ENCODE measurements at regions not wholly inside any gene's neighbourhood (a gene's known extent, or its start where the extent isn't known, plus 50 kb on each side); places are given as distances from the start of the nearest gene placed in this dataset.
"Not testable (repeated sequence)": the region's sequence is repeated elsewhere in the genome, so short reads cannot be mapped to it uniquely, and the experiment has no call there.

- WGBS: 74% methylated on average over 9 of the region's 9 CpGs
- H3K4me1 ChIP-seq (ENCODE audit: control insufficient read depth in 4 of 4, insufficient read depth in 4 of 4, low read length in 3 of 4); H3K9ac ChIP-seq (ENCODE audit: low read depth in 1 of 2, low read length in 2 of 2); H3K27me3 ChIP-seq (ENCODE audit: control insufficient read depth in 4 of 4, insufficient read depth in 4 of 4, low read length in 3 of 4); H3K27ac ChIP-seq (ENCODE audit: low read depth in 1 of 2, low read length in 2 of 2); DNase-seq (ENCODE audit: low spot score); H3K4me3 ChIP-seq (ENCODE audit: low read depth in 1 of 3, low read length in 3 of 3); H3K9me3 ChIP-seq (ENCODE audit: control insufficient read depth in 4 of 4, low read length in 3 of 4); H3K36me3 ChIP-seq (ENCODE audit: control insufficient read depth in 4 of 4, insufficient read depth in 3 of 4, low read depth in 1 of 4, low read length in 3 of 4): not testable (repeated sequence)
Measured at GRCh38 chrX:95973456-95974095, 711.1 kb upstream of the DIAPH2 start.

- WGBS: 75% methylated on average over 4 of the region's 4 CpGs
- Histone ChIP-seq H3K9me3 (ENCODE audit: control insufficient read depth in 4 of 4, low read length in 3 of 4) (no peaks in the 10 kb centered on the region), H3K36me3 (ENCODE audit: control insufficient read depth in 4 of 4, insufficient read depth in 3 of 4, low read depth in 1 of 4, low read length in 3 of 4) (no peaks in the 10 kb centered on the region), H3K9ac (ENCODE audit: low read depth in 1 of 2, low read length in 2 of 2) (no peak overlapping the region), H3K4me3 (ENCODE audit: low read depth in 1 of 3, low read length in 3 of 3) (no peak overlapping the region), H3K27me3 (ENCODE audit: control insufficient read depth in 4 of 4, insufficient read depth in 4 of 4, low read length in 3 of 4) (no peaks in the 10 kb centered on the region), H3K27ac (ENCODE audit: low read depth in 1 of 2, low read length in 2 of 2) (no peak overlapping the region), H3K4me1 (ENCODE audit: control insufficient read depth in 4 of 4, insufficient read depth in 4 of 4, low read length in 3 of 4) (no peaks in the 10 kb centered on the region)
- TF ChIP-seq EGR1 (IDR thresholded peaks at IDR 0.05; ENCODE audit: low read depth in 2 of 2) (no peak), FOXA1 (IDR thresholded peaks at IDR 0.05) (no peak), HNF4G (IDR thresholded peaks at IDR 0.05) (no peak), CTCF (IDR thresholded peaks at IDR 0.05; ENCODE audit: low read depth, low read length, missing input control) (no peak), SP1 (IDR thresholded peaks at IDR 0.05) (no peak)
- DNase-seq (ENCODE audit: low spot score): no peak
Measured at GRCh38 chrX:95974096-95974470, 710.6 kb upstream of the DIAPH2 start.

GRCh38 chrX:95974890-95975289 is 709.8 kb upstream of the DIAPH2 start:
- no peaks in the 10 kb centered on the region for H3K36me3 ChIP-seq (ENCODE audit: control insufficient read depth in 4 of 4, insufficient read depth in 3 of 4, low read depth in 1 of 4, low read length in 3 of 4)
- DNase-seq (ENCODE audit: low spot score): no peak
- H3K4me3 ChIP-seq (ENCODE audit: low read depth in 1 of 3, low read length in 3 of 3): no peak overlapping the region
- no peak overlapping the region for H3K27ac ChIP-seq (ENCODE audit: low read depth in 1 of 2, low read length in 2 of 2)
- TF ChIP-seq ZBTB33 (IDR thresholded peaks at IDR 0.05) (no peak), FOXA2 (IDR thresholded peaks at IDR 0.05) (no peak), EGR1 (IDR thresholded peaks at IDR 0.05; ENCODE audit: low read depth in 2 of 2) (no peak), FOXA1 (IDR thresholded peaks at IDR 0.05) (no peak), GABPA (IDR thresholded peaks at IDR 0.05 in 1 of 2, conservative IDR thresholded peaks at IDR 0.05 in 1 of 2) (no peak), RAD21 (IDR thresholded peaks at IDR 0.05) (no peak), JUND (IDR thresholded peaks at IDR 0.05) (no peak), MAX (IDR thresholded peaks at IDR 0.05) (no peak), HNF4G (IDR thresholded peaks at IDR 0.05) (no peak), REST (IDR thresholded peaks at IDR 0.05) (no peak), CTCF (IDR thresholded peaks at IDR 0.05; ENCODE audit: low read depth, low read length, missing input control) (no peak), SP1 (IDR thresholded peaks at IDR 0.05) (no peak)
- H3K9me3 ChIP-seq (ENCODE audit: control insufficient read depth in 4 of 4, low read length in 3 of 4): no peaks in the 10 kb centered on the region
- 80% methylated on average over 5 of the region's 5 CpGs for WGBS
- no peaks in the 10 kb centered on the region for H3K4me1 ChIP-seq (ENCODE audit: control insufficient read depth in 4 of 4, insufficient read depth in 4 of 4, low read length in 3 of 4)
- no peak overlapping the region for H3K9ac ChIP-seq (ENCODE audit: low read depth in 1 of 2, low read length in 2 of 2)
- no peaks in the 10 kb centered on the region for H3K27me3 ChIP-seq (ENCODE audit: control insufficient read depth in 4 of 4, insufficient read depth in 4 of 4, low read length in 3 of 4)
